H1 (cell line): ENCODE measurements at regions not wholly inside any gene's neighbourhood (a gene's known extent, or its start where the extent isn't known, plus 50 kb on each side); places are given as distances from the start of the nearest gene placed in this dataset.

Source experiments
- CTCF ChIA-PET: fragments of 300-600 bp; sonication (Branson Sonifier 250); formaldehyde crosslinking; loops from one replicate; lab custom pipeline; 2021; ENCODE audit not compliant: partially characterized antibody; lab: Charles Lee
- POLR2A ChIA-PET: fragments of 300-600 bp; sonication (Branson Sonifier 250); formaldehyde crosslinking; loops from one replicate; lab custom pipeline; 2021; ENCODE audit warnings: inconsistent platforms; ENCODE audit not compliant: partially characterized antibody; lab: Charles Lee
- DNase-seq, 2 experiments: peaks; one replicate each; pipeline versions ENCODE4 v3.0.0 to v3.0.0-alpha.2; 2010 to 2022; ENCODE audit warnings: low spot score in 2 of 2, low read depth in 1 of 2, mixed read lengths in 1 of 2
- FAIRE-seq: peaks from 2 replicates; lab custom pipeline; 2011; peaks lifted over from hg19 to GRCh38; lab: Jason Lieb, UNC
- H2AFZ ChIP-seq: 2 replicates; pipeline ENCODE4 v1.8.1; 2012; ENCODE audit warnings: low read length, inconsistent platforms
- H2AK5ac ChIP-seq: 2 replicates; pipeline ENCODE4 v1.6.1; 2013; ENCODE audit warnings: low read depth, low read length
- H2BK120ac ChIP-seq: replicated peaks from 2 replicates; pipeline ENCODE3; 2013; ENCODE audit warnings: low read depth, low read length, inconsistent platforms
- H2BK12ac ChIP-seq: 2 replicates; pipeline ENCODE4 v1.6.1; 2013; ENCODE audit warnings: low read depth, low read length
- H2BK15ac ChIP-seq: 2 replicates; pipeline ENCODE4 v1.6.1; 2013; ENCODE audit warnings: low read length
- H2BK20ac ChIP-seq: 2 replicates; pipeline ENCODE4 v1.6.1; 2013; ENCODE audit warnings: low read length
- H2BK5ac ChIP-seq: 2 replicates; pipeline ENCODE4 v1.6.1; 2013; ENCODE audit warnings: low read depth, low read length
- H3K14ac ChIP-seq: 2 replicates; pipeline ENCODE4 v1.6.1; 2013; ENCODE audit warnings: inconsistent platforms; ENCODE audit not compliant: insufficient read length
- H3K18ac ChIP-seq: 2 replicates; pipeline ENCODE4 v1.6.1; 2013; ENCODE audit warnings: low read length; ENCODE audit errors: extremely low read depth
- H3K23ac ChIP-seq: 2 replicates; pipeline ENCODE4 v1.6.1; 2013; ENCODE audit warnings: inconsistent platforms; ENCODE audit not compliant: insufficient read length
- H3K23me2 ChIP-seq: 2 replicates; pipeline ENCODE4 v1.6.1; 2013; ENCODE audit warnings: low read depth, low read length
- H3K27ac ChIP-seq: 2 replicates; pipeline ENCODE4 v1.6.1; 2011; ENCODE audit warnings: low read depth, low read length, inconsistent platforms
- H3K27me3 ChIP-seq, 4 experiments: replicated peaks in 1 of 4; 1 replicate in 1 of 4; 2 replicates in 3 of 4; pipeline versions ENCODE4 v1.6.1 to v1.8.1; 2011 to 2013; ENCODE audit warnings: low read length in 3 of 4, mild to moderate bottlenecking in 3 of 4, inconsistent platforms in 2 of 4, mixed read lengths in 2 of 4, moderate library complexity in 1 of 4; ENCODE audit not compliant: control insufficient read depth in 3 of 4, insufficient read depth in 3 of 4; ENCODE audit errors: extremely low read depth in 1 of 4
- H3K36me3 ChIP-seq, 4 experiments: 2 replicates each; pipeline versions ENCODE4 v1.6.1 to v1.8.1; 2011 to 2013; ENCODE audit warnings: mild to moderate bottlenecking in 4 of 4, low read length in 3 of 4, moderate library complexity in 2 of 4, control low read depth in 1 of 4, inconsistent platforms in 1 of 4; ENCODE audit not compliant: insufficient read depth in 4 of 4, control insufficient read depth in 2 of 4
- H3K4ac ChIP-seq: replicated peaks from 2 replicates; pipeline ENCODE3; 2013; ENCODE audit warnings: low read length, low read depth, mixed read lengths, inconsistent platforms; ENCODE audit not compliant: insufficient read length
- H3K4me1 ChIP-seq, 4 experiments: replicated peaks in 1 of 4; 1 replicate in 1 of 4; 2 replicates in 3 of 4; pipeline versions ENCODE4 v1.6.1 to v1.8.1; 2011 to 2013; ENCODE audit warnings: low read length in 3 of 4, inconsistent platforms in 2 of 4, mixed read lengths in 1 of 4; ENCODE audit not compliant: insufficient read depth in 4 of 4, control insufficient read depth in 3 of 4
- H3K4me2 ChIP-seq, 2 experiments: 2 replicates each; pipeline versions ENCODE4 v1.6.1 to v1.8.1; 2011 to 2013; ENCODE audit warnings: low read depth in 2 of 2, low read length in 2 of 2, control low read depth in 1 of 2, inconsistent platforms in 1 of 2, mild to moderate bottlenecking in 1 of 2; ENCODE audit not compliant: insufficient read depth in 1 of 2
- H3K4me3 ChIP-seq, 4 experiments: fragments of 200-600, 300-600 bp in 1 of 4; sonication (generic), shearing (Covaris generic), sonication (Bioruptor Twin) in 1 of 4; 2 replicates each; pipeline versions ENCODE4 v1.5.1 to v1.8.1; 2011 to 2016; ENCODE audit warnings: low read length in 4 of 4, low read depth in 3 of 4, control low read depth in 2 of 4, inconsistent platforms in 2 of 4, mild to moderate bottlenecking in 2 of 4, mixed read lengths in 1 of 4, moderate library complexity in 1 of 4; ENCODE audit not compliant: insufficient read depth in 2 of 4; ENCODE audit errors: extremely low read depth in 1 of 4
- H3K56ac ChIP-seq: replicated peaks from 2 replicates; pipeline ENCODE3; 2013; ENCODE audit warnings: low read depth, mild to moderate bottlenecking, mixed read lengths, low read length, inconsistent platforms; ENCODE audit not compliant: insufficient read length
- H3K79me1 ChIP-seq: 2 replicates; pipeline ENCODE4 v1.6.1; 2013; ENCODE audit warnings: low read depth, low read length, control low read depth
- H3K79me2 ChIP-seq, 2 experiments: 2 replicates each; pipeline versions ENCODE4 v1.6.1 to v1.8.1; 2012 to 2013; ENCODE audit warnings: low read length in 2 of 2, mild to moderate bottlenecking in 2 of 2, inconsistent platforms in 1 of 2; ENCODE audit not compliant: insufficient read depth in 2 of 2, control insufficient read depth in 1 of 2
- H3K9ac ChIP-seq, 4 experiments: replicated peaks in 1 of 4; 1 replicate in 1 of 4; 2 replicates in 3 of 4; pipeline versions ENCODE4 v1.6.1 to v1.8.1; 2011 to 2013; ENCODE audit warnings: low read depth in 3 of 4, low read length in 3 of 4, control low read depth in 2 of 4, mild to moderate bottlenecking in 2 of 4, moderate library complexity in 2 of 4, inconsistent platforms in 1 of 4; ENCODE audit errors: extremely low read depth in 1 of 4
- H3K9me3 ChIP-seq, 2 experiments: 2 replicates each; pipeline versions ENCODE4 v1.6.1 to v1.8.1; 2012 to 2013; ENCODE audit warnings: mild to moderate bottlenecking in 2 of 2, moderate library complexity in 2 of 2, control low read depth in 1 of 2, inconsistent platforms in 1 of 2, low read depth in 1 of 2, low read length in 1 of 2, mixed read lengths in 1 of 2; ENCODE audit not compliant: insufficient read depth in 2 of 2
- H4K20me1 ChIP-seq, 2 experiments: replicated peaks in 1 of 2; 2 replicates each; pipeline versions ENCODE3 to v1.8.1; 2011 to 2013; ENCODE audit warnings: inconsistent platforms in 2 of 2, low read length in 2 of 2, mild to moderate bottlenecking in 1 of 2; ENCODE audit not compliant: insufficient read depth in 2 of 2, control insufficient read depth in 1 of 2
- H4K5ac ChIP-seq: 2 replicates; pipeline ENCODE4 v1.6.1; 2013; ENCODE audit warnings: low read length, low read depth, mixed read lengths, inconsistent platforms; ENCODE audit not compliant: insufficient read length
- H4K8ac ChIP-seq: 2 replicates; pipeline ENCODE4 v1.8.0; 2013; ENCODE audit warnings: mild to moderate bottlenecking, moderate library complexity, low read length, inconsistent platforms; ENCODE audit not compliant: insufficient read depth; ENCODE audit errors: extremely low read depth
- H4K91ac ChIP-seq: replicated peaks from 2 replicates; pipeline ENCODE3; 2013; ENCODE audit warnings: low read length, mixed read lengths, inconsistent platforms; ENCODE audit not compliant: insufficient read length
- SIN3A ChIP-seq, 2 experiments: IDR thresholded peaks in 1 of 2; conservative IDR thresholded peaks in 1 of 2; 2 replicates each; pipeline ENCODE4 v1.6.1; 2011 to 2012; ENCODE audit warnings: low read length in 2 of 2, improper control_type of control experiment in 1 of 2, low read depth in 1 of 2, mild to moderate bottlenecking in 1 of 2
- TCF12 ChIP-seq: IDR thresholded peaks from 2 replicates; pipeline ENCODE4 v1.6.1; 2011; ENCODE audit warnings: low read depth, mild to moderate bottlenecking, low read length
- WGBS, 2 experiments: shearing (Covaris generic) in 1 of 2; methylation state at CpG; one replicate each; pipeline versions ENCODE4 v1.1.6 to v1.1.7; 2013 to 2015; ENCODE audit warnings: low lambda C conversion rate in 2 of 2, mixed read lengths in 2 of 2, inconsistent platforms in 1 of 2, low coverage in 1 of 2, missing lambda C conversion rate in 1 of 2; ENCODE audit not compliant: insufficient replicate concordance in 2 of 2, insufficient coverage in 1 of 2, insufficient read length in 1 of 2; ENCODE audit errors: extremely low coverage in 1 of 2, missing lambda C conversion rate in 1 of 2; 5-methylcytosine and 5-hydroxymethylcytosine counted together

GRCh38 chr14:98234208-98234607 is 1037.8 kb downstream of the BCL11B start:
- no peaks in the 10 kb centered on the region for H3K4me1 ChIP-seq
- no peak overlapping the region for H2BK120ac ChIP-seq
- peak overlapping the region; percentile 82; the same call in 1 of the 2 replicates for H2BK20ac ChIP-seq
- no peaks in the 10 kb centered on the region for H3K36me3 ChIP-seq
- peaks cover 5 to 9% of the 10 kb centered on the region in 2 experiments; a peak in 3 of 4 replicates for H3K9me3 ChIP-seq
- no peak for DNase-seq
- no peaks in the 10 kb centered on the region for H3K23me2 ChIP-seq
- no peak overlapping the region for H3K23ac ChIP-seq
- H3K14ac ChIP-seq = no peak overlapping the region
- ChIA-PET POLR2A (no interaction called here), CTCF (no interaction called here)
- H3K4me2 ChIP-seq = no peak overlapping the region
- no peak overlapping the region for H2BK15ac ChIP-seq
- H3K27me3 ChIP-seq = peaks cover 0 to 1% (median 0%) of the 10 kb centered on the region in 4 experiments; a peak in 1 of 7 replicates
- no peak overlapping the region for H2AK5ac ChIP-seq
- 0 out of 2 replicates have a peak overlapping the region, but pooled peaks have one; percentile 29 for H2BK12ac ChIP-seq
- H3K56ac ChIP-seq = no peak overlapping the region
- no peak overlapping the region for H3K9ac ChIP-seq
- no peak for FAIRE-seq
- no peak overlapping the region for H3K4me3 ChIP-seq
- TF ChIP-seq SIN3A (conservative IDR thresholded peaks at IDR 0.05 in 1 of 2, IDR thresholded peaks at IDR 0.05 in 1 of 2; ENCODE audit: low read depth in 1 of 2, low read length in 2 of 2) = no peak
- TF ChIP-seq TCF12 = no peak
- WGBS, 2 experiments = 87% methylated on average over 2 of the region's 2 CpGs; no CpG with 5 or more reads in 1 of the 2 experiments
- H3K79me2 ChIP-seq = no peaks in the 10 kb centered on the region
- H2AFZ ChIP-seq = peak overlapping the region; percentile 55; the same call in 1 of the 2 replicates
- H4K8ac ChIP-seq = no peak overlapping the region
- H3K79me1 ChIP-seq = no peaks in the 10 kb centered on the region
- no peak overlapping the region for H4K5ac ChIP-seq
- H3K4ac ChIP-seq = peak overlapping the region; percentile 3
- no peak overlapping the region for H4K91ac ChIP-seq
- H4K20me1 ChIP-seq = no peaks in the 10 kb centered on the region
- H3K27ac ChIP-seq = no peak overlapping the region
- H3K18ac ChIP-seq = no peak overlapping the region
- H2BK5ac ChIP-seq = no peak overlapping the region
